GM12875 (cell line): ENCODE measurements at regions not wholly inside any gene's neighbourhood (a gene's known extent, or its start where the extent isn't known, plus 50 kb on each side); places are given as distances from the start of the nearest gene placed in this dataset.

ENCODE experiments used
- H3K4me3 ChIP-seq: one replicate; pipeline ENCODE4 v1.5.1; 2011; ENCODE audit warnings: low read depth, low read length, control low read depth
- TF ChIP-seq, protein P1 (sequence below): IDR thresholded peaks from 2 replicates; pipeline ENCODE4 v1.5.1; 2011; ENCODE audit warnings: low read depth, mild to moderate bottlenecking, control low read depth, inconsistent platforms, low read length, moderate library complexity, borderline replicate concordance; ENCODE audit not compliant: insufficient read depth

GRCh38 chr2:121992700-121993099, 237.2 kb downstream of the TSN start:
- TF ChIP-seq, protein P1, sequence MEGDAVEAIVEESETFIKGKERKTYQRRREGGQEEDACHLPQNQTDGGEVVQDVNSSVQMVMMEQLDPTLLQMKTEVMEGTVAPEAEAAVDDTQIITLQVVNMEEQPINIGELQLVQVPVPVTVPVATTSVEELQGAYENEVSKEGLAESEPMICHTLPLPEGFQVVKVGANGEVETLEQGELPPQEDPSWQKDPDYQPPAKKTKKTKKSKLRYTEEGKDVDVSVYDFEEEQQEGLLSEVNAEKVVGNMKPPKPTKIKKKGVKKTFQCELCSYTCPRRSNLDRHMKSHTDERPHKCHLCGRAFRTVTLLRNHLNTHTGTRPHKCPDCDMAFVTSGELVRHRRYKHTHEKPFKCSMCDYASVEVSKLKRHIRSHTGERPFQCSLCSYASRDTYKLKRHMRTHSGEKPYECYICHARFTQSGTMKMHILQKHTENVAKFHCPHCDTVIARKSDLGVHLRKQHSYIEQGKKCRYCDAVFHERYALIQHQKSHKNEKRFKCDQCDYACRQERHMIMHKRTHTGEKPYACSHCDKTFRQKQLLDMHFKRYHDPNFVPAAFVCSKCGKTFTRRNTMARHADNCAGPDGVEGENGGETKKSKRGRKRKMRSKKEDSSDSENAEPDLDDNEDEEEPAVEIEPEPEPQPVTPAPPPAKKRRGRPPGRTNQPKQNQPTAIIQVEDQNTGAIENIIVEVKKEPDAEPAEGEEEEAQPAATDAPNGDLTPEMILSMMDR = no peak
- no peak overlapping the region for H3K4me3 ChIP-seq

- TF ChIP-seq, protein P1 = no peak
- H3K4me3 ChIP-seq = no peak overlapping the region
These were observed 238.2 kb downstream of the TSN start for GRCh38 chr2:121993682-121994081.

DNA sequence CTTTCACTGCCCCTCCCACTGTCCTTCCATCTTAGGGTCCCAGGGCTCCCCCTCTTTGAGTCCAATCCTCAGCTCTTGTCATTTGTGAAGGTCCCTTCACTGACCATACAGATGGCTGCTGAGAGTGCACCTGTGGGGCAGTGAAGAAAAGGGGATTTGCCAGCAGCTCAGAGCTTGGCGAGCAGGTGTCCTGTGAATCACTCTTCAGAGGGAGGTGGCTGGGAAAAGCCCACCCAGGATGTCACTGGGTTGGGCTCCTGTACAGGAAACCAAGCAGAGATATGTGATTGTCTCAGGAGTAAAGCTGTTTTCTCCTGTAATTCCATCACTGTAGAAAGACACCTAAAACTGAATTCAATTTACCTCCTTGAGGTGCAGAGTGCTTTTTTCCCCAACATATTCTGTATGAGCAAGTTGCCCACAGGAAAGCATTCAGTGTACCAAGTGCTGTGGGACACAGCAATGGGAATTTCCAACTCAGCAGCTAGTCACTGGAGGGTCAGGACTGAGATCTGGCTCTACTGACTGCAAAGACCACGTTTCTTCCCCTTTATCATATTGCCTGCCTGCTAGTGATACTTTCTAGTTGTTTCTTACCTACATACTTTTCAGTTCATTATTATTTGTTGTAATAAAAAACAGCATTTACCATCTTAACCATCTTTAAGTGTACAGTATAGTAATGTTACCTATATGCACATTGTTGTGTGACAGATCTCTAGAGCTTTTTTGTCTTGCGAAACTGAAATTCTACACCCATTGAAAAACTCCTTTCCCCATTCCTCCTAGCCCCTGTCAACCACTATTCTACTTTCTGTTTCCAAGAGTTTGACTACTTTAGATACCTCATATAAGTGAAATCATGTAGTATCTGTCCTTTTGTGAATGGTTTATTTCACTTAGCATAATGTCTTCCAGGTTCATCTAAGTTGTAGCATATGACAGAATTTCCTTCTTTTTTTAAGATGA, 239.1 kb downstream of the TSN start:
- no peak overlapping the region for H3K4me3 ChIP-seq
- TF ChIP-seq, protein P1 = no peak

DNA sequence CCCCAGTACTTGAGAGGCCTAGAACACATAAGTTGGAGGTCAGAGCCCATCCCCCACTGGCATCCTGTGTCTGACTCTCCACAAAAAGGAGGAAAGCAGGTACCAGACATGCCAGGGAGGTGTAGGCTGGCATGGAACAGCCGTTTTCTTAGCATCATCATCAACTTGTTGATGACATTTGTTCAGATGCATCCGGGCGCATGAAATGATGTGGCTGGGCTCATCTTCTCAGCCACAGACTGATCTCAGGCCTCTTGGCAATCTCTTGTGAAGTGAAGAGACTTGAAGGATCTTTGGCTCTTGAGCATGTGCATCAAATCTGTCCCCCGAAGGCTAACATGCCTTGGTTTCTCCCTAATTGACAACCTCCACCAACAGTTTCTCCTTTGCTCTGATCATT, 243.3 kb downstream of the TSN start:
- TF ChIP-seq, protein P1 = no peak
- H3K4me3 ChIP-seq = no peak overlapping the region

DNA sequence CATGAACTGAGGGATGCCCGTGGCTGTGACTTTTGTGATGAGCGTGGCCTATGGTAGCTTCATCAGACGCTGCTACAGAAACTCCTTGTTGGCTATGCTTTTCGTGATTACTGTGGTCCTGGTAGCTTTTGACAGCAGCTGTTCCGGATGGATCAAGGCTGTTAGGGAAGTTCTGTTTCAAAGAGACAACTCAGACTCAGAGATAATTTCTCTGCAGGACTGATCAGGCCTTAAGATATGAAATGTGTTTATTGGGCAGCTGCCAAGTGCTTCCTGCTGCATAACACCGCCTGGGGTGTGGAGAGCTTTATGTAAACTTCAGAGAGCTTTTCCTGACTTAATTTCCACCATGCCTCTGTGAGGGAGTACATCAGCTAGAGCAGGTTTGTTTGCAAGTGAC, 243.8 kb downstream of the TSN start:
- H3K4me3 ChIP-seq = no peak overlapping the region
- TF ChIP-seq, protein P1 = no peak

DNA sequence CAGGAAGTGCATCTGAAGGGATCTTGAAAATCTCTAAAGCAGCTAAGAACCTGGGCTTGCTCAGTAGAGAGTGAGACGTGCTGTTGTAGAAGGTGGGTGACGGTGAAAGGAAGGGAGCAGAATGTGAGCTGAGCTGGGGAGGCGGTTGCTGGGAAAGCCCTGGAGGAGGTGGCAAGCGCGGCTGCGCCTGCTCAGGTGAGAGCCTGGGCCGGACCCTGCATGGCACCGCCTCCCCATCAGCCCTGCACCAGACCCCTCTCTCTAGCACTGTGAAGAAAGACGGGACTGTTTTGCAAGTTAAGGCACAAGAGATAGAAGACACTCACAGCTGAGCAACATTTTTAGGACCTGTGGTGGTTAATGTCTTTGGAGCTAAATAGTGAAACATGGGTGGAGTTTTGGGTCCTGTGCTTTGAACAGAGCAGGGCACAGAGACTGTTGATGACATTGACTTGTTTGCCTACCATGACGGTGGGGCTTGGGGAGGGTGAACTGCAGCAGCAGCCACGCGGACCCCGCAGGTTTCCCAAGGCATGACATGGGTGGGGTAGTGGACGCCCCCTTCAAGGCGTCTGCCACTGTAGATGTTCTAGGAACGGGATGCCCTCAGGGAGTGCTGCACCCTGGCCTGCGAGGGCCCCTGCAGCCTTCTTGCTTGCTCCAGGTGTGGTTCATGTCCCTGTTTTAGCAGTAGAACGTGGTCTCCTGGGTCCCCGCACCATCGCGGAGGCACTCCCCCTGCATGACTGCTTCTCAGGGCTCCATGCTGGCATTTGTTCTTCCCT, 245.3 kb downstream of the TSN start:
- TF ChIP-seq, protein P1 = no peak
- no peak overlapping the region for H3K4me3 ChIP-seq

DNA sequence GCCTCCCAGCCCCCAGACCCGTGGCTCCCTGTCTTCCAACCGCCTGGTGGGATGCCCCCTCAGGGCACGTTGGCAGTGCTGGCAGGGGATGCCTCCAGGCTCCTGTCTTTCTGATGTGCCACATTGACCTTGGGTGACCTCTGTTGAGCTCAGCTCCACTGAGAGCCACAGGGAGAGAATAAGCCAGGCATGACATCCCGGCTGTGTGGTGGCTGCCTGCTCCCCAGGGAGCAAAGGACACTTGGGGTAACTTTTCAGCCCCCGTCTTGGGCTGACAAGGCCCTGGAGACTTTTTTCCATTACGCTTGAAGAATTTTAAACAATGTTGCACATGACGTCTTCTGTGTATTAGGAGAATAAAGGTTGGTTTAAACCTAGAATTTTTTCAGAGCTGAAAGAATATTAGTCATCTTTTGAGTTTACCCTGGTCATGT, 246.0 kb downstream of the TSN start:
- TF ChIP-seq, protein P1 = no peak
- no peak overlapping the region for H3K4me3 ChIP-seq
